ENCODE measurements at regions not wholly inside any gene's neighbourhood (a gene's known extent, or its start where the extent isn't known, plus 50 kb on each side); places are given as distances from the start of the nearest gene placed in this dataset.
"Not testable (repeated sequence)": the region's sequence is repeated elsewhere in the genome, so short reads cannot be mapped to it uniquely, and the experiment has no call there.

DNA sequence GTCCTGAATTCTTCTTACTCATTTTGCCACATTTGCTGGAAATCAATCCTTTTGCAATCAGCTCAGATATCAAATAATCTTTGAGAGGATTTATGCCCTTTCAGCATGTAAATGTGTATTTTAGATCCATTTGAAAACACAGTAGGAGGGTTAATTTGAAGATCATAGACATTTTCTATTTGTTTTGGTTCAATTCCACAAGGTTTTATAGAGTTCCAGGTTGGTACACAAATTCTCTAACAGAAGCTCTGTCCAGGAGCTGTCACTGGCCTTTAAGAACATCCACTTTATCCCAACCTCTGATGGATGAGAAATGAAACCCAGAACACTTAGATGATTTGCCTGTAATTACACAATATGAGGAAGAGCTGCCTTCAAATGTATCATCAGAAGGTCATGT, 157.3 kb upstream of the CHAC2 start:
- DNase-seq = no peak

DNA sequence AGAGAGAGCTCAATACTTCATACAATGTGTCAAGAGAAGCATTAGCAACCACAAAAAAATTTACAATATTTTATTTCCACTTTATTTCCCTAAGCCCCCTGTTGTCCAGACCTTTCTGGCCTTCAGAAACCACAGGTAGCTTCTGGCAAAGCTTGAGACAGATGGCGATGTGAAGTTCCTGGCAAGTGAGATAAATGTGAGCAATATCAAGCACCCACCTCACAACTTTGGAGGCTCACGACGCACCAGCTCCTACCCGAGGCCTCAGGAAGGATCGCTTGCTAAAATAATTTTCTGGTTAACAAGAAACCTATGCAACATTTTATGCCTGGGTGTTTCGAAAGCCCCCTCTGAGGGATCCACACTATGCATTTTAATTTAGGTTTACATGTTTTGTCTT, 158.1 kb upstream of the CHAC2 start:
- no peak for DNase-seq

DNA sequence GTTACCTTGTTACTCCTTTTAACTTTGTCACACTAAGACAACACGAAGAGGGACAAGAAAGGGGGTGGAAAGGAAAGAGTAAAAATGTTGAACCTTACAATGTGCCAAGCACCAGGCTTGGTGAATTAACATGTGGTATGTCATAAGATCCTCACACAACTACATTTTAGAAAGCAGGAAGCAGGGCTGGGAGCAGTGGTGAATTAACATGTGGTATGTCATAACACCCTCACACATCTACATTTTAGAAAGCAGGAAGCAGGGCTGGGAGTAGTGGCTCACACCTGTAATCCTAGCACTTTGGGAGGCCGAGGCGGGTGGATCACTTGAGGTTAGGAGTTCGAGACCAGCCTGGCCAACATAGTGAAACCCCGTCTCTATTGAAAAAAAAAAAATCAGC, 159.3 kb upstream of the CHAC2 start:
- DNase-seq = no peak

DNA sequence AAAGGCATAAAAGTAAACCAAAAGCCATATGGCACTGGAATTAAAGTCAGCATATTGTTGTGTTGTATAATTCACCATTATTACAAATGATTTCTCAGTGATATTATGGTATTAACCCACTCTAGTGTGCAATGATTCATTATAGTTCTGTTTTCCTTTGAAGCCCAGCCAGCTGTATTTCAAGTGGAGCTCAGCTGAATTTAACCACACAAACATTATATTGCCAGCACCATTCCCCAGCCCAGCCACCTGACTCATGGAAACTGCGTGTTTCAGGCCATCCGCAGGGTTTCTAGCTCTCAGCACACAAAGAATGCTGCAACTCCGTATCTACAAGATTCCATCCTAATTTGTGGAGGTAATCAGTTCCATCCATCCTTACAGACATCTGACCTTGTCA, 166.8 kb upstream of the CHAC2 start:
- no peak for DNase-seq

DNA sequence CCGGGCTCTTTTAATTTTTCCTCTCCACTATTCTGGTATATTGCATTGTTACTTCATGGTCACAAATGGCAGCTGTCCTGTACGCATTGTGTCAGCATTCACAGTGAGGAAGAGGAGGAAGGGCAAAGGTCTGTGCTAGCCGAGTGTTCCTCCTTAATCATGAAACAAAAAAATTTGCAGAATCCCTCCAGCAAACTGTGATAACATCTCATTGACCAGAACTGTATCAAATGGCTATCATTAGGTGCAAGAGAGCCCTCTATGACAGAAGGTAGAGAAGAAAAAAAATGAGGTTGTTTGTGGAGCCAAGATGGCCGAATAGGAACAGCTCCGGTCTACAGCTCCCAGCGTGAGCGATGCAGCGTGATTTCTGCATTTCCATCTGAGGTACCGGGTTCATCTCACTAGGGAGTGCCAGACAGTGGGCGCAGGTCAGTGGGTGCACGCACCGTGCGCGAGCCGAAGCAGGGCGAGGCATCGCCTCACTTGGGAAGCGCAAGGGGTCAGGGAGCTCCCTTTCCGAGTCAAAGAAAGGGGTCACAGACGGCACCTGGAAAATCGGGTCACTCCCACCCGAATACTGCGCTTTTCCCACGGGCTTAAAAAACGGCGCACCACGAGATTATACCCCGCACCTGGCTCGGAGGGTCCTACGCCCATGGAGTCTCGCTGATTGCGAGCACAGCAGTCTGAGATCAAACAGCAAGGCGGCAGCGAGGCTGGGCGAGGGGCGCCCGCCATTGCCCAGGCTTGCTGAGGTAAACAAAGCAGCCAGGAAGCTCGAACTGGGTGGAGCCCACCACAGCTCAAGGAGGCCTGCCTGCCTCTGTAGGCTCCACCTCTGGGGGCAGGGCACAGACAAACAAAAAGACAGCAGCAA, 180.6 kb upstream of the CHAC2 start:
- not testable (repeated sequence) for DNase-seq

DNA sequence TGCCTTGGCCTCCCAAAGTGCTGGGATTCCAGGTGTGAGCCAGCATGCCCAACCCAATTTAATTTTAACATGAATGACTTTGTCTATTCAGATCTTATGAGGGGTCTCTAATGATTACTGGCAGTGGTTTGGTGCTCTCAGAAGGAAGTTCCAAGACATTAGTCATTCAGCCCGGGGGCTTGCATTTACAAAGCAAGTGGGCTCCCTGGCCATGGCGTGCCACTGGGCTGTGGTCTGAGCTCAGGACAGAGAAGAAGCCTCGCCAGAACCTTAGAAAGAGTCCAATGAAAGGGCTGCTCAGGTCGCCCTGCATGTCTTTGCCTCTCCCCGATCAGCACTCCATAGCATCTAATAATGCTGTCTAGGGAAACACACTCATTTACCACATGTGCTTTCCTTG, 182.6 kb upstream of the CHAC2 start:
- DNase-seq = no peak

DNA sequence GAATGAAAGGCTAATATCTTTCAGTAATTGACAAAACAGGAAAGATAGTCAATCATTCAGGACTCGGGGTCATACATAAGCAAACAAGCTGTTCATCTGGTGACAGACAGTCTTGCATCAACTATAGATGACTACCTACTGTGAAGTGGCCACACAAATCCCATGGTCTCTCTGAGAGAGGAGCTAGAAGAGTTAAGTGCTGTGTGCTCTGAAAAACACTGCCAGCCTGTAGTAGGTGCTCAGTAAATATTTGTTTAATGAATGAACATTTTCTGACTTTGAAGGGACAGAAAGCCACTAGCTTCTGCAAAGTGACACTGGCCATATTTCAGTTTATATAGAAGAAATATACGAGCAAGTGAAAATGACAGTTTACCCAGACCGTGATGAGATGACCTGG, 184.0 kb upstream of the CHAC2 start:
- DNase-seq = no peak

DNA sequence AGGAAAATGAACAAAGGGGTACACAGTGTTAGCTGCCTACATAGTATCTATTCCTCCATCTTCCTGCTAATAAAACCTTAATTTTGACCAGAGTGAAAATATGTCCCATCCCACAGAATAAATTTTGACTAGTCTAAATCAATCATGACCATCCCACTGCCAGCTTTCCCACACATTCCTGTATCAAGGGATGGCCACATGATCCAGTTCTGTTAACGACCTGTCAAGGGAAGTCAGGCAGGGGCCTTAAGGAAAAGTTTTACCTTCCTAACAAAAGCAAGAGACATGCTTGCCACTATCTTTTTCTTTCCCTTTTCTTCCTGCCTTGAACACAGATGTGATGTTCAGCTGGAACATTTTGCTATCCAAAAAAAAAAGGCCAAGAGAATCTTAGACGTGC, 185.0 kb upstream of the CHAC2 start:
- no peak for DNase-seq

DNA sequence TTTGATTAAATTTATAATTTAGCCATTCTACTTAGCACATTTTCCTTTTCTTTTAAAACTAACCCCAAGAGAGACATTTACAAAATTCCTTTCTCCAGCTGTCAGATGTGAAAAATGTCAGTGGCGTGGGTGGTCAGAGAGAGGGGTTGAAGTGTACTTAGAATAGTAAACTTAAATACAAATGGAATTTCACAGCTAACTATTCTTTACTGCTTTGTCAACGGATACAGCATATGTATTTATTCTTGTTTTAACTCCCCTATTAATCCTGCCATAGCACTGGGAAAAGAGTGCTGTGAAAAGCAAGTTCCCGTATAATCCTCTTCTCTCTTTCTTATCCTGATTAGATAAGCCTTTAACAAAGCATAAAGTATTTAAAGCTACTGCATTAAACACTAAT, 191.4 kb upstream of the CHAC2 start:
- no peak for DNase-seq

DNA sequence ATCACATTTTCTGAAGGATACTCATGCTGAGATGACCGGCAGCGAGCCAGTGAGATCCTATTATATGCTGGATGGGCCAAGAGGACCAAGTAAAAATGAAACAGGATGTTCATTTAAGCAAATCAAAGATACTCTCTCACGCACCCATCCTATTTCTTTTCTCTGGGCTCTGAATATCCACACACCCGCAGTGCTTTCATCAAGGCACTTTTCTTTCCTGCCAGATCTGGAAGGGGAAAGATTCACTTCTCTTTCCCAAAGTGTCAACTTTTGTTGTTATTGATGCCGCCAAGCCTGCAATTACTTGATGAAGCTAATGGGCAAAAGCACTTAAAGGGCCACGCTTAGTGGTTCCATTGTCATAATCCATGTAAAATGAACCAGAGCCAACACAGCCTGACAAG, 191.9 kb upstream of the CHAC2 start:
- DNase-seq = no peak

DNA sequence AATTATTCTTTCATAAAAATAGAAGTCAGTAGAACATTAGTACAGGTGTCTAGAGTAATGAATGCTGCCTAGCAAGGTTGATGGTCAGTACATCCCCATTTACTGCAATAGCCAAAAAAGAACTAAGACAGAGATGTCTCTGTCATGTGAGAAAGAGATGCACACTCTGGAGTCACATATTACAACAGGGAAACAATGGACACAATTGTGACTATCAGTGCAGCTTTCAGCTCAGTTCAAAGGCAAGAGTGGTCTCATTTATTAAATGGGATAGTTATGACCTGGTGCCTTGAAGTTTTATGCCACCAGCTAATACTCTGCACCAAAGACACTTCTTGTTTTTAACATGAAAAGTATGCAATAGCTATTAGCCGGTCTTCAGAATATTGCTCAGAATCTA, 194.9 kb upstream of the CHAC2 start:
- DNase-seq = no peak

DNA sequence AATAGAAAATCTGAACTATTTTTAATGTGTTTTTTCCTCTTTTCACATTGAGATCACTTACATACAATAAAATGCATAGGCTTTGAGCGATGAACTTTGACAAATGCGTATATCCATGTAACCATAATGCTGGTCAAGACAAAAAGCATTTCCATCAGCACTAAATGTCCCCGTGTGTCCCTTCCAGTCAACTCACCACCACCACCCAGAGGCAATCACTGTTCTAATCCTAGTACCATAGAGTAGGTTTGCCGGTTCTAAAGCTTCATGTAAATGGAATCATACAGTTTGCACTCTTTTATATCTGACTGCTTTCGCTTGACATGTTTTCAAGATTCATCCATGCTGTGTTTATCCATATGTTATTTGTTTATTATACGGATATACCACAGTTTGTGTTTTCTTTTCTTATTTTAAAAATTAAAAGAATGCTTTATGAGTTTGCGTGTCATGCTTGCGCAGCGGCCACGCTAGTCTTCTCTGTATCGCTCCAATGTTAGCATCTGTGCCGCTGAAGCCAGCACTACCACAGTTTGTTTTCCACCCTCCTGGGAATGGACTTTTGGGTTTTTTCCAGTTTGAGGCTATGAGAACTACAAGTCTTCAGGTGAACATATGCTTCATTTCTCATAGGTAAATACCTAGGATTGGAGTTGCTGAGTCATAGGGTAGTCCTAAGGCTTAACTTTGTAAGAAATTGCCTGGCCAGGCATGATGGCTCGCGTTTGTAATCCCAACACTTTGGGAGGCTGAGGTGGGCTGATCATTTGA, 197.5 kb upstream of the CHAC2 start:
- no peak for DNase-seq

DNA sequence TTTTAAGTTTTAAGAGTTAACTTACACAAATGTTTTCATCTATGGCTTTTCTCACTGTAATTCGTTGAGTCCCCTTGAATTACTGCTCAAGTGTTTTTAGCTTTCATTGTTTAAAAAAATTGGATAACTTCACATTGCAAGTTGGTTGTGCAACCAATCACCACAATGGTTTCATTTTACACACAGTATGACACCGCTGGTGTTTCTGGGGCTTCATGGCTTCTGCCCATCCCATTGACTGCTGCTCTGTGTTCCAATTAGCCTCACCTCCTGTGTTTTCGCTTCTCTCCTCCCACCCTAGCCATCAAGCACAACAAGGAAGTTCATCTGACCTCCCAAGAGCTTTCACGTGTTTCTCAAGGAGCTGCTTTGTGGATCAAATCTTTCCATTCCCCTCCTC, 199.1 kb upstream of the CHAC2 start:
- DNase-seq = no peak

DNA sequence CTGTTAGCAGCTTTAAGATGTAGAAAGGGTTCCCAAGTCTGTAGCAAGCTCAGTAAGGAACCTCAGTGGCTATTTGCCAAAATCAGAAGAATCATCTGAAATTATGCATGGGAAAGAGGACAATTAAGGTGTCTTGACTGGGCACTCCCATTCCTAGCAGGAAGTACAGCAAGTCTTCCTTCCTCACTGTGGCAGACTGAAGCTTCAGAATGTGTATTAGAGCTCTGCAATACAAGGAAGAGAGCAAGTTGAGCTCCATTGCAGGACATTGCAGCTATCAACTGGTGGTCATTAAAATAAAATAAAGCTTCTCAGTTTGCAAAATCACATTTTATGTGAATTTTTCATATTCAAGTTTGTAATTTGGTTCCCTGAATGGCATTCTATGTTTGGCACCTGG, 200.5 kb upstream of the CHAC2 start:
- DNase-seq = no peak

DNA sequence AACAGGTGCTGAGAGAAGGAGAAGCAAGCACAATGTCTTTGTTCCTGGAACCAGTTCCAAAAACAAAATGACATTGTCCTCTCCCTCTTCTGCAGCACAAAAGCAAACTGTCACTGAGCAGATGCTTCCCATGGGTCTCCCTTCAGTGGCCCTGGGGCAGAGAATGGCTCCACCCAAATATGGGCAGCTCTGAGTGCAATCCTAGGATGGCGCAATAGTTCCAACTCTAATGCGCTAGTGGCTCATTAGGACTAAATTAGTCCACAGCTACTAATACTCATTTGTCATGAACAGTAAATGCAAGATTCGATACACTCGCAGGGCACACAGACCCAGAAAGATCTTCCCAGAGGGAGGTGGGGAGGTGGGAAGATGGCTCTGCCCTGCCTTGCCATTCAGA, 205.2 kb upstream of the CHAC2 start:
- no peak for DNase-seq

DNA sequence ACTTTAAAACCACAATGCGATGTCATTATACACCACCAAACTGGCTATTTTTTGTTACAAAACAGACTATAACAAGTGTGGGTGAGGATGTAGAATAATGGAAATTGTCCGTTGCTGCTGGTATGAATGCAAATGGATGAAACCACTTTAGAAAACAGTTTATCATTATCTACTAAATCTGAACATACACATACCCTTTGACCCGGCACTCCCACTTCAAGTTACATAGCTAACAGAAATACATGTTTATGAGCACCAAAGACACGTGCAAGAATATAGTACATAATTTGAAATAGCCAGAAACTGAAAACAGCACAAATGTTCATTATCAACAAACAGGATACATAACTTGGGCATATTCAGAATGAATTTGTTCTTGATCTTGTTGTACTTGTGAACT, 206.4 kb upstream of the CHAC2 start:
- DNase-seq = no peak

DNA sequence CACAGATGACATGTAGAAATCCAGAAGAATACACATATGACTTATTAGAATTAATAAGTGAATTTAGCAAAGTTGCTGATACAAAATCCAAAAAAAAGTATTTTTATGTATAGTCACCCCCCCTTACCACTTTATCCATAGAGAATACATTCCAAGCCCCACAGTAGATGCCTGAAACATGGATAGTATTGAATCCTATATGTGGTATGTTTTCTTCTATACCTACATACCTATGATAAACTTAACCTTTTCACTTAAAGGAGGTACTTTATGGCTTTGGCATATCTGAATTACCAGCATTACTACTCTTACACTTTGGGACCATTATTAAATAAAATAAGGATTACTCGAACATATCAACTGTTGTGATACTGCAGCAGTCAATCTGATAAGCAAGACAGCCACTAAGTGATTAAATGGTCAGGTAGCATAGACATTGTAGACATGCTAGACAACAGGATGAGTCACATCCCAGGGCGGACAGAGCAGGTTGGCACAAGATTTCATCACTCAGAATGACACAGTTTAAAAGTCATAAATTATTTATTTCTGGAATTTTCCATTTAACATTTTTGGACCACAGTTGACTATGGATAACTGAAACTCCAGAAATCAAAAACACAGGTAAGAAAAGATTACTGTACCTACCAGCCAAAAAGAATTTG, 208.2 kb upstream of the CHAC2 start:
- DNase-seq = no peak

DNA sequence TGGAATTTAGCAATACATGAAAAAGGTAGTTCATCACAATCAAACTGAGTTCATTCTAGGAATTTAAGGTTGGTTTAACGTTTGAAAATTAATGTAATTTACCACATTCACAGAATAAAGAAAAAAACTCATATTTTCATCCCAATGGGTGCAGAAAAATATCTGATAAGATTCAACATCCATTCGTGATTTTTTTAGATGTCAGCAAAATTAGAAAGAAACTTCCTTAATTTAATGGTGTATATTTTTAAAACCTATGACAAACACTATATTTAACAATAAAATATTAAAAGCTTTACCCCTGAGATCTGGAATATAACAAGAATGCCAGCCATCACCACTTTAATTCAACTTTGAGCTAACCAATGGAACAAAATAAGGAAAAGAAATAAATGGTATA, 208.7 kb upstream of the CHAC2 start:
- no peak for DNase-seq

DNA sequence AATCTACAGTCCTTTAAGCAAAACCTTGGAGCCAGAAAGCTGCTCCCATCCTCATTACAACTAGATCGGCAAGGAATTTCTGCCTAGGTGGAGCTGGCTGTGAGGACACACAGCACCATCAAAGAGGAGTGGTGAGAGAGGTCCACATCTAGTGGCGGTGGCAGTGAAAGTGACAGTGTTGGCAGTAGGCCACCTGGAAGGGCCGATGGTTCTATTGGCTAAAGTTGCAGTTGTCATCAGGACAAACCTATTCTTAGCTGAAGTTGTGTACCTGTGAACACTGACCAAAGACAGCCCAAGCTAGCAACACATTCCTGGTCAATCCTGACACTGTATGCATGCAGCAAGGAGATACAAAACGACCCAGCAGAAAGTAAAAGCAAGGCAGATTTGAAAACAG, 218.1 kb upstream of the CHAC2 start:
- no peak for DNase-seq

DNA sequence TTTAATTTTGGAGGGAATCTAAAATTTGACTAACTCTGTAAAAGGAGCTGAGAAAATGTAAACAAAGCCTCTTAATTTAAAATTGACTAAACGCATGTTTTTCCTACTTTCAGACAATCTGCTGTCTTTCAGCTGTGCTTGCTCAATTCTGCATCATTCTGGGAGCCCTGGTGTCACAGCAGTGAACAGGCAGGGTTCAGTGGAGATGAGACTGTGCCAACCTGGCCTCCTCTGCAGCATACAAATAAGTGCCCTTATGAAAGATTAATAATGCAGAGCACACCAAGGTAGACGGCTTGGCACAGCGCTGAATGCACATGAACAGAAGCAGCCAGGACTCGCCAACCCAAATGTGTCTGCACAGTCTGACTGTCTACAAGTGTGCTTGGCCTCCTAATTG, 222.0 kb upstream of the CHAC2 start:
- DNase-seq = no peak

DNA sequence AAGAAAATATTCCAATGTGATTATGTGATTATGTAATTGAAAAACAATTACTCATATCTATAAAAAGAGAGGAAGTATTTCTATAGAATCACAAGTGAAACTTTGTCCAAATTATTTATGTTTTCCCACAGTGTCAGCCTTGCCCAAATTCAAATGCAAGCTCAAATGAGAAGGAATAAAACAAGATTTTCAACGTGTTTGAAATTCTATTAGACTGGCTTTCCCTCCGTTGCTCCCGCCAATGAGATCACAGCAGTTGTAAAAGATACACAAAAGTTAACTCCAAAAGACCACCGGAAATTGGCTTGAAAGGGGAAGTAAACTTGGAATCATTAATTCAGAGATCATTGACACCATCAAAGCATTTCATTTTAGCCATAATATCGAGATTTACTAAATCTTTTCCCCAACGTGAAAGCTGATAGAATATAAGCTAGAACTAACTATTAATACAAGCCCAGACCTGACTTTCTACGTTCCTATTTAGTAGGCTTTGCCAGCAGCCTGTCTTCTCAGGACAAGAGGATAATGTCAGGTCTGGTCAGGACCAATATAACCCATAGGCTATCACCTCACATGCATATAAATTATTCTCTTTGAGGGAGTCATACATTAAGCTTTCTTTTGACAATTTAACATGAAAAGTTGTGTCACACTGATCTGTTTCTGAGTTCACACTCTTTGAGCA, 222.6 kb upstream of the CHAC2 start:
- no peak for DNase-seq

DNA sequence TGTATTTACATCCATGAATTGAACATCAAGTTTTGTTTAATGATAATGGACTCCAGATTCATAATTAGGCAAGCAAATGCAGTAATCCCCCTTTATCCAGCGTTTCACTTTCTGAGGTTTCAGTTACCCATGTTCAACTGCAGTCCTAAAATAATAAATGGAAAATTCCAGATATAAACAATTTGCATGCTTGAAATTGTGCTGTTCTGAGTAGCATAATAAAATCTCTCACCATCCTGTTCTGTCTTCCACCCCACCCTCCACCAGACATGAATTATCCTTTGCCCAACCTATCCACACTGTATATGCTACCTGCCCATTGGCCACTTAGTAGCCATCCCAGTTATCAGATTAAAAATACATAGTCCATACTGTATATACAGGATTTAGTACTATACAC, 224.5 kb upstream of the CHAC2 start:
- DNase-seq = no peak

All from muscle of arm (tissue), 1 donor.